B cell (primary cell): ENCODE measurements at regions not wholly inside any gene's neighbourhood (a gene's known extent, or its start where the extent isn't known, plus 50 kb on each side); places are given as distances from the start of the nearest gene placed in this dataset.

ENCODE experiments used
- ATAC-seq: fragments of 200-7000 bp; cut with Tn5 transposase; one replicate; pipeline ENCODE4 v1.10.0; 2021; ENCODE audit warnings: low read depth, mild to moderate bottlenecking, moderate number of reproducible peaks, moderate library complexity
- CTCF ChIA-PET: fragments of 350-600 bp; sonication (Branson Sonifier 250); formaldehyde crosslinking; loops from one replicate; lab custom pipeline; 2021; ENCODE audit warnings: antibody characterized with exemption, inconsistent platforms; lab: Charles Lee
- POLR2A ChIA-PET: fragments of 350-600 bp; sonication (Branson Sonifier 250); formaldehyde crosslinking; loops from one replicate; lab custom pipeline; 2021; ENCODE audit warnings: antibody characterized with exemption; lab: Charles Lee
- DNase-seq: peaks from one replicate; pipeline ENCODE4 v3.0.0; 2013
- H2AFZ ChIP-seq: 2 replicates; pipeline ENCODE4 v1.6.1; 2012; ENCODE audit warnings: mild to moderate bottlenecking, low read depth, low read length; ENCODE audit not compliant: insufficient read depth, poor library complexity, severe bottlenecking
- H3K27ac ChIP-seq, 2 donors: 1 replicate in 1 of 2; 2 replicates in 1 of 2; pipeline ENCODE4 v1.5.1; 2012 to 2013; ENCODE audit warnings: low read length in 2 of 2, mild to moderate bottlenecking in 2 of 2, moderate library complexity in 1 of 2
- H3K27me3 ChIP-seq, 4 experiments: fragments of 200-600 bp in 1 of 4; sonication (generic) in 1 of 4; replicated peaks in 1 of 4; 1 replicate in 2 of 4; 2 replicates in 2 of 4; pipeline versions ENCODE4 v1.6.1 to v1.7.0; 2013 to 2016; ENCODE audit warnings: low read length in 3 of 4, mild to moderate bottlenecking in 2 of 4, mixed read lengths in 1 of 4, moderate library complexity in 1 of 4; ENCODE audit not compliant: insufficient read depth in 4 of 4, control insufficient read depth in 3 of 4; ENCODE audit errors: control extremely low read depth in 1 of 4
- H3K36me3 ChIP-seq, 2 experiments: replicated peaks in 1 of 2; 1 replicate in 1 of 2; 2 replicates in 1 of 2; pipeline versions ENCODE4 v1.6.1 to v1.7.1; 2013; ENCODE audit warnings: low read length in 1 of 2; ENCODE audit not compliant: insufficient read depth in 2 of 2, control insufficient read depth in 1 of 2; ENCODE audit errors: control extremely low read depth in 1 of 2, extremely low read depth in 1 of 2
- H3K4me1 ChIP-seq, 2 donors: fragments of 200-600 bp in 1 of 2; sonication (generic) in 1 of 2; 1 replicate in 1 of 2; 2 replicates in 1 of 2; pipeline versions ENCODE4 v1.5.1 to v1.6.1; 2013 to 2017; ENCODE audit warnings: low read length in 2 of 2; ENCODE audit not compliant: control insufficient read depth in 2 of 2, insufficient read depth in 2 of 2
- H3K4me2 ChIP-seq: replicated peaks from 2 replicates; pipeline ENCODE3; 2012; ENCODE audit warnings: mild to moderate bottlenecking, low read depth, low read length; ENCODE audit not compliant: poor library complexity, severe bottlenecking
- H3K4me3 ChIP-seq, 5 experiments: fragments of 200-600 bp in 1 of 5; sonication (generic) in 1 of 5; 1 replicate in 3 of 5; 2 replicates in 2 of 5; pipeline versions ENCODE4 v1.5.1 to v1.7.0; 2011 to 2016; ENCODE audit warnings: low read length in 4 of 5, mild to moderate bottlenecking in 4 of 5, low read depth in 2 of 5, control low read depth in 1 of 5, moderate library complexity in 1 of 5; ENCODE audit not compliant: insufficient read depth in 1 of 5; ENCODE audit errors: control extremely low read depth in 1 of 5, extremely low read depth in 1 of 5
- H3K79me2 ChIP-seq: fragments of 200-600 bp; sonication (generic); one replicate; pipeline ENCODE4 v1.6.0; 2016; ENCODE audit warnings: low read length; ENCODE audit not compliant: control insufficient read depth, insufficient read depth
- H3K9ac ChIP-seq: fragments of 200-600 bp; sonication (generic); 2 replicates; pipeline ENCODE4 v1.6.1; 2017; ENCODE audit warnings: mild to moderate bottlenecking, low read length, moderate library complexity
- H3K9me3 ChIP-seq, 3 donors: one replicate each; pipeline versions ENCODE4 v1.6.1 to v1.7.1; 2013; ENCODE audit warnings: low read length in 2 of 3; ENCODE audit not compliant: control insufficient read depth in 2 of 3, insufficient read depth in 1 of 3; ENCODE audit errors: control extremely low read depth in 1 of 3
- H4K20me1 ChIP-seq: 2 replicates; pipeline ENCODE4 v1.6.0; 2012; ENCODE audit warnings: mild to moderate bottlenecking, low read length; ENCODE audit not compliant: insufficient read depth, control insufficient read depth, poor library complexity, severe bottlenecking
- H3K27ac Mint-ChIP-seq: one replicate; pipeline ENCODE4 v1.8.0; 2021; ENCODE audit warnings: mixed read lengths
- H3K27me3 Mint-ChIP-seq: one replicate; pipeline ENCODE4 v1.8.0; 2021; ENCODE audit warnings: mixed read lengths
- H3K4me1 Mint-ChIP-seq: one replicate; pipeline ENCODE4 v1.8.0; 2021; ENCODE audit warnings: mixed read lengths
- H3K4me3 Mint-ChIP-seq: one replicate; pipeline ENCODE4 v1.8.0; 2021; ENCODE audit warnings: mixed read lengths
- H3K9me3 Mint-ChIP-seq: one replicate; pipeline ENCODE4 v1.8.0; 2022; ENCODE audit warnings: mixed read lengths; ENCODE audit not compliant: insufficient read depth
- CTCF ChIP-seq: fragments of 200-600 bp; IDR thresholded peaks from one replicate; pipeline ENCODE4 v1.8.0; 2022; ENCODE audit warnings: antibody characterized with exemption, mild to moderate bottlenecking
- EZH2 ChIP-seq: IDR thresholded peaks from 2 replicates; pipeline ENCODE4 v1.6.1; 2012; ENCODE audit warnings: borderline replicate concordance, low read depth, mild to moderate bottlenecking, moderate library complexity, low read length; ENCODE audit not compliant: insufficient read depth, poor library complexity, severe bottlenecking
- intact Hi-C: fragments of 100-400 bp; cut with micrococcal nuclease; formaldehyde crosslinking; loops from one replicate; pipeline ENCODE4 v1.10.0; 2022

- H3K9me3 ChIP-seq, result peaks cover 0 to 2% (median 0%) of the 10 kb centered on the region in 3 donors
- Mint-ChIP-seq H3K27me3 (no peaks in the 10 kb centered on the region), H3K9me3 (no peaks in the 10 kb centered on the region), H3K27ac (no peak overlapping the region), H3K4me3 (no peak overlapping the region), H3K4me1 (no peaks in the 10 kb centered on the region)
- H3K27ac ChIP-seq, result no peak overlapping the region
- CTCF ChIA-PET, result no interaction called here
- H3K4me3 ChIP-seq, result no peak overlapping the region
- H3K9ac ChIP-seq, result no peak overlapping the region
- no peaks in the 10 kb centered on the region for H3K4me1 ChIP-seq
- no peaks in the 10 kb centered on the region for H4K20me1 ChIP-seq
- TF ChIP-seq EZH2, result no peak
- TF ChIP-seq CTCF, result no peak
- no peaks in the 10 kb centered on the region for H3K79me2 ChIP-seq
- DNase-seq (no peak), ATAC-seq (no peak)
- H2AFZ ChIP-seq, result no peak overlapping the region
- no peaks in the 10 kb centered on the region for H3K36me3 ChIP-seq
- POLR2A ChIA-PET, result no interaction called here
- no peak overlapping the region for H3K4me2 ChIP-seq
- intact Hi-C loops, result no loop called here
- no peaks in the 10 kb centered on the region for H3K27me3 ChIP-seq
These were observed 407.7 kb downstream of the ARAP2 start for GRCh38 chr4:35836596-35836995.

- H3K4me3 Mint-ChIP-seq, result no peak overlapping the region
- H3K4me1 Mint-ChIP-seq, result no peaks in the 10 kb centered on the region
- no peak overlapping the region for H3K4me2 ChIP-seq
- ChIA-PET POLR2A (no interaction called here), CTCF (no interaction called here)
- H2AFZ ChIP-seq, result no peak overlapping the region
- no peaks in the 10 kb centered on the region for H3K4me1 ChIP-seq
- no peak overlapping the region for H3K27ac ChIP-seq
- no peaks in the 10 kb centered on the region for H3K36me3 ChIP-seq
- TF ChIP-seq EZH2 (no peak), CTCF (no peak)
- H4K20me1 ChIP-seq, result no peaks in the 10 kb centered on the region
- ATAC-seq (no peak), DNase-seq (no peak)
- H3K9me3 ChIP-seq, result no peaks in the 10 kb centered on the region
- no peak overlapping the region for H3K4me3 ChIP-seq
- no peaks in the 10 kb centered on the region for H3K79me2 ChIP-seq
- intact Hi-C loops, result no loop called here
- H3K27ac Mint-ChIP-seq, result no peak overlapping the region
- peaks cover 3% of the 10 kb centered on the region for H3K9me3 Mint-ChIP-seq
- H3K9ac ChIP-seq, result no peak overlapping the region
- H3K27me3 ChIP-seq, result no peaks in the 10 kb centered on the region
- H3K27me3 Mint-ChIP-seq, result no peaks in the 10 kb centered on the region
These were observed 377.3 kb downstream of the ARAP2 start for GRCh38 chr4:35867057-35867456.
